Natural killer cell (primary cell): ENCODE measurements at regions not wholly inside any gene's neighbourhood (a gene's known extent, or its start where the extent isn't known, plus 50 kb on each side); places are given as distances from the start of the nearest gene placed in this dataset.
A peak's percentile ranks its signal among the peaks of the same experiment; 100 is the strongest.

ENCODE experiments used
- ATAC-seq, 3 donors: fragments of 150-1000 bp in 2 of 3; fragments of 200-7000 bp in 1 of 3; cut with Tn5 transposase; 1 replicate in 1 of 3; 2 replicates in 2 of 3; pipeline ENCODE4 v1.10.0; 2021; ENCODE audit warnings: mild to moderate bottlenecking in 2 of 3, moderate library complexity in 2 of 3
- DNase-seq, 2 donors: peaks; one replicate each; pipeline versions ENCODE4 v3.0.0 to v3.0.0-alpha.2; 2013 to 2021; ENCODE audit warnings: mixed read lengths in 1 of 2
- H3K27ac ChIP-seq: one replicate; pipeline ENCODE4 v1.5.1; 2013; ENCODE audit warnings: mild to moderate bottlenecking, low read length
- H3K27me3 ChIP-seq: one replicate; pipeline ENCODE4 v1.6.1; 2013; ENCODE audit warnings: low read length; ENCODE audit not compliant: control insufficient read depth, insufficient read depth
- H3K36me3 ChIP-seq: one replicate; pipeline ENCODE4 v1.6.1; 2013; ENCODE audit warnings: low read length; ENCODE audit not compliant: control insufficient read depth, insufficient read depth
- H3K4me1 ChIP-seq: one replicate; pipeline ENCODE4 v1.6.1; 2013; ENCODE audit warnings: low read length; ENCODE audit not compliant: control insufficient read depth, insufficient read depth
- H3K4me3 ChIP-seq: one replicate; pipeline ENCODE4 v1.5.1; 2013; ENCODE audit warnings: low read length
- H3K9me3 ChIP-seq: one replicate; pipeline ENCODE4 v1.6.1; 2013; ENCODE audit warnings: low read length; ENCODE audit not compliant: control insufficient read depth, insufficient read depth
- H3K27ac Mint-ChIP-seq, 2 donors: one replicate each; pipeline ENCODE4 v1.8.0; 2022; ENCODE audit warnings: mild to moderate bottlenecking in 2 of 2, mixed read lengths in 2 of 2, moderate library complexity in 1 of 2
- H3K27me3 Mint-ChIP-seq, 2 donors: one replicate each; pipeline ENCODE4 v1.8.0; 2022; ENCODE audit warnings: low read depth in 2 of 2, mixed read lengths in 2 of 2
- H3K36me3 Mint-ChIP-seq: one replicate; pipeline ENCODE4 v1.8.0; 2022; ENCODE audit warnings: mixed read lengths
- H3K4me1 Mint-ChIP-seq, 2 donors: one replicate each; pipeline ENCODE4 v1.8.0; 2022; ENCODE audit warnings: mixed read lengths in 2 of 2
- H3K4me3 Mint-ChIP-seq: one replicate; pipeline ENCODE4 v1.8.0; 2022; ENCODE audit warnings: mild to moderate bottlenecking, moderate library complexity, mixed read lengths
- H3K9me3 Mint-ChIP-seq, 2 donors: one replicate each; pipeline ENCODE4 v1.8.0; 2022; ENCODE audit warnings: mixed read lengths in 2 of 2
- CTCF ChIP-seq: fragments of 200-600 bp; IDR thresholded peaks from one replicate; pipeline ENCODE4 v1.8.0; 2022; ENCODE audit warnings: antibody characterized with exemption
- WGBS: methylation state at CpG from one replicate; pipeline ENCODE4 v1.1.7; 2013; ENCODE audit warnings: missing lambda C conversion rate; ENCODE audit not compliant: insufficient coverage; 5-methylcytosine and 5-hydroxymethylcytosine counted together
- intact Hi-C: fragments of 100-400 bp; cut with micrococcal nuclease; formaldehyde crosslinking; loops from one replicate; pipeline ENCODE4 v1.14.2; 2022

GRCh38 chr6:145044641-145045246 is 690.6 kb downstream of the EPM2A start:
- 35% methylated on average over 3 of the region's 3 CpGs for WGBS
- Histone ChIP-seq H3K27me3 (no peaks in the 10 kb centered on the region), H3K4me3 (no peak overlapping the region), H3K36me3 (no peaks in the 10 kb centered on the region), H3K4me1 (no peaks in the 10 kb centered on the region), H3K9me3 (no peaks in the 10 kb centered on the region), H3K27ac (no peak overlapping the region)
- Mint-ChIP-seq H3K27me3 (peaks cover 9 to 13% of the 10 kb centered on the region in 2 donors), H3K4me1 (peaks cover 5 to 6% of the 10 kb centered on the region in 2 donors), H3K27ac (no peak overlapping the region), H3K9me3 (no peaks in the 10 kb centered on the region), H3K4me3 (no peak overlapping the region), H3K36me3 (no peaks in the 10 kb centered on the region)
- DNase-seq (no peak), ATAC-seq (peak in 2 of 3 donors; percentile 24 to 42)
- intact Hi-C loops = no loop called here
- no peak for TF ChIP-seq CTCF

GRCh38 chr6:145045582-145045981 is 689.7 kb downstream of the EPM2A start:
- intact Hi-C loops = no loop called here
- peaks cover 6 to 14% of the 10 kb centered on the region in 2 donors for H3K27me3 Mint-ChIP-seq
- no peak overlapping the region for H3K4me3 ChIP-seq
- no peak for ATAC-seq
- peaks cover 5 to 6% of the 10 kb centered on the region in 2 donors for H3K4me1 Mint-ChIP-seq
- no peak overlapping the region for H3K27ac Mint-ChIP-seq
- no peak for DNase-seq
- no peak overlapping the region for H3K27ac ChIP-seq
- no peaks in the 10 kb centered on the region for H3K9me3 ChIP-seq
- H3K36me3 ChIP-seq = no peaks in the 10 kb centered on the region
- no peaks in the 10 kb centered on the region for H3K9me3 Mint-ChIP-seq
- no peaks in the 10 kb centered on the region for H3K4me1 ChIP-seq
- no peak overlapping the region for H3K4me3 Mint-ChIP-seq
- TF ChIP-seq CTCF = no peak
- H3K27me3 ChIP-seq = no peaks in the 10 kb centered on the region
- no peaks in the 10 kb centered on the region for H3K36me3 Mint-ChIP-seq

GRCh38 chr6:145047891-145048290 is 687.4 kb downstream of the EPM2A start:
- WGBS = no CpG with 5 or more reads among the region's 4 CpGs
- Histone ChIP-seq H3K4me3 (no peak overlapping the region), H3K4me1 (no peaks in the 10 kb centered on the region), H3K27ac (no peak overlapping the region), H3K9me3 (no peaks in the 10 kb centered on the region), H3K27me3 (no peaks in the 10 kb centered on the region), H3K36me3 (no peaks in the 10 kb centered on the region)
- ATAC-seq = no peak
- Mint-ChIP-seq H3K36me3 (no peaks in the 10 kb centered on the region), H3K27me3 (peaks cover 8 to 14% of the 10 kb centered on the region in 2 donors), H3K9me3 (no peaks in the 10 kb centered on the region), H3K4me1 (peaks cover 5 to 6% of the 10 kb centered on the region in 2 donors), H3K4me3 (no peak overlapping the region), H3K27ac (no peak overlapping the region)
- no peak for DNase-seq
- intact Hi-C loops = no loop called here
- no peak for TF ChIP-seq CTCF

GRCh38 chr6:145051661-145052060 is 683.7 kb downstream of the EPM2A start:
- 90% methylated on average over 2 of the region's 2 CpGs for WGBS
- no peaks in the 10 kb centered on the region for H3K9me3 ChIP-seq
- no peak overlapping the region for H3K27ac ChIP-seq
- no peak overlapping the region for H3K4me3 Mint-ChIP-seq
- no peaks in the 10 kb centered on the region for H3K4me1 ChIP-seq
- intact Hi-C loops = no loop called here
- TF ChIP-seq CTCF = no peak
- no peak overlapping the region for H3K27ac Mint-ChIP-seq
- no peak overlapping the region for H3K4me3 ChIP-seq
- ATAC-seq = no peak
- peaks cover 2 to 8% of the 10 kb centered on the region in 2 donors for H3K27me3 Mint-ChIP-seq
- H3K4me1 Mint-ChIP-seq = no peaks in the 10 kb centered on the region
- no peaks in the 10 kb centered on the region for H3K36me3 ChIP-seq
- no peaks in the 10 kb centered on the region for H3K9me3 Mint-ChIP-seq
- no peaks in the 10 kb centered on the region for H3K27me3 ChIP-seq
- no peak for DNase-seq
- no peaks in the 10 kb centered on the region for H3K36me3 Mint-ChIP-seq
